Caco-2 (cell line): ENCODE measurements at regions not wholly inside any gene's neighbourhood (a gene's known extent, or its start where the extent isn't known, plus 50 kb on each side); places are given as distances from the start of the nearest gene placed in this dataset.

Experiments used
- BruUV-seq: library from RNA; stranded (reverse); fragments of 400-500 nt; replicated peaks from 2 replicates; lab custom pipeline; 2021; lab: Mats Ljungman, UMichigan
- CTCF ChIA-PET: fragments of 300-600 bp; sonication (Branson Sonifier 250); formaldehyde crosslinking; loops from one replicate; lab custom pipeline; 2022; ENCODE audit warnings: antibody characterized with exemption; lab: Charles Lee
- POLR2A ChIA-PET: fragments of 300-600 bp; sonication (Branson Sonifier 250); formaldehyde crosslinking; loops from one replicate; lab custom pipeline; 2022; ENCODE audit warnings: antibody characterized with exemption; lab: Charles Lee
- DNase-seq, 2 experiments: peaks; one replicate each; pipeline versions ENCODE4 v3.0.0 to v3.0.0-alpha.2; 2020 to 2022
- H3K27me3 ChIP-seq: replicated peaks from 2 replicates; pipeline ENCODE4 v1.6.0; 2011; ENCODE audit warnings: low read length; ENCODE audit not compliant: control insufficient read depth, insufficient read depth
- H3K36me3 ChIP-seq: 2 replicates; pipeline ENCODE4 v1.5.1; 2011; ENCODE audit warnings: low read length; ENCODE audit not compliant: control insufficient read depth, insufficient read depth
- H3K4me1 ChIP-seq: fragments of 250-450 bp; sonication (Bioruptor Pico); 2 replicates; pipeline ENCODE4 v1.5.1; 2020; ENCODE audit warnings: mild to moderate bottlenecking
- H3K4me3 ChIP-seq: 2 replicates; pipeline ENCODE4 v1.5.1; 2011; ENCODE audit warnings: low read depth, mild to moderate bottlenecking, control low read depth, low read length
- H3K9me3 ChIP-seq: fragments of 250-450 bp; sonication (Bioruptor Pico); 2 replicates; pipeline ENCODE4 v1.5.1; 2020; ENCODE audit warnings: mild to moderate bottlenecking, moderate library complexity
- H3K27ac Mint-ChIP-seq: one replicate; pipeline ENCODE4 v1.8.0; 2022; ENCODE audit warnings: mixed read lengths; ENCODE audit not compliant: unreplicated experiment
- H3K27me3 Mint-ChIP-seq: one replicate; pipeline ENCODE4 v1.8.0; 2022; ENCODE audit warnings: mixed read lengths; ENCODE audit not compliant: insufficient read depth, unreplicated experiment
- H3K36me3 Mint-ChIP-seq: one replicate; pipeline ENCODE4 v1.8.0; 2022; ENCODE audit warnings: mild to moderate bottlenecking, mixed read lengths; ENCODE audit not compliant: insufficient read depth, unreplicated experiment
- H3K4me1 Mint-ChIP-seq: one replicate; pipeline ENCODE4 v1.8.0; 2022; ENCODE audit warnings: low read depth, mixed read lengths; ENCODE audit not compliant: unreplicated experiment
- H3K4me3 Mint-ChIP-seq: one replicate; pipeline ENCODE4 v1.8.0; 2022; ENCODE audit warnings: mild to moderate bottlenecking, moderate library complexity, mixed read lengths; ENCODE audit not compliant: unreplicated experiment
- H3K9me3 Mint-ChIP-seq: one replicate; pipeline ENCODE4 v1.8.0; 2022; ENCODE audit warnings: mixed read lengths; ENCODE audit not compliant: unreplicated experiment
- intact Hi-C: fragments of 100-400 bp; cut with micrococcal nuclease; formaldehyde crosslinking; loops from one replicate; pipeline ENCODE4 v1.10.0; 2022; ENCODE audit not compliant: unreplicated experiment
- TF ChIP-seq, protein P1 (sequence below), 2 experiments: fragments of 200-600 bp in 1 of 2; IDR thresholded peaks; 1 replicate in 1 of 2; 2 replicates in 1 of 2; pipeline versions ENCODE4 v1.5.1 to v1.8.0; 2011 to 2022; ENCODE audit warnings: antibody characterized with exemption in 1 of 2, control low read depth in 1 of 2, inconsistent platforms in 1 of 2, low read depth in 1 of 2, low read length in 1 of 2, mild to moderate bottlenecking in 1 of 2, moderate library complexity in 1 of 2; ENCODE audit not compliant: insufficient read depth in 1 of 2, severe bottlenecking in 1 of 2, unreplicated experiment in 1 of 2

DNA sequence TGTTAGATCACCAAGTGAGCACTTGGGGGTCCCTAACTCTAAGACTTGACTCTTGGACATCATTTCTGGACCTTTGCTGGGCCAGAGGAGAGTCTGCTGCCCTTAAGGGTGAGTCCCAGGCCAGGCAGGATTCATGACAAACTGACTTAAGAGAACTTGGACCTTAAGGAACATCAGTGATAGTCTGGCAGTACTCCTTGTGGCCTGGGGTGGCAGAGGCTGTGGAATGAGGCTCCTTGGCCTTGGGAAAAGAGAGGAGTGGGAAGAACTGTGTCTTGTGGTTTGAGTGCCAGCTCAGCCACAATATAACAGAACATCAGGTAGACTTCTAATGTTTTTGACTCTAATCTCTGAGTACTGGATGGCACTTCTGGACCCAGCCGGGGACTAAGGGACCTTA, 478.7 kb downstream of the MEI4 start:
- peaks cover 34% of the 10 kb centered on the region for H3K9me3 Mint-ChIP-seq

DNA sequence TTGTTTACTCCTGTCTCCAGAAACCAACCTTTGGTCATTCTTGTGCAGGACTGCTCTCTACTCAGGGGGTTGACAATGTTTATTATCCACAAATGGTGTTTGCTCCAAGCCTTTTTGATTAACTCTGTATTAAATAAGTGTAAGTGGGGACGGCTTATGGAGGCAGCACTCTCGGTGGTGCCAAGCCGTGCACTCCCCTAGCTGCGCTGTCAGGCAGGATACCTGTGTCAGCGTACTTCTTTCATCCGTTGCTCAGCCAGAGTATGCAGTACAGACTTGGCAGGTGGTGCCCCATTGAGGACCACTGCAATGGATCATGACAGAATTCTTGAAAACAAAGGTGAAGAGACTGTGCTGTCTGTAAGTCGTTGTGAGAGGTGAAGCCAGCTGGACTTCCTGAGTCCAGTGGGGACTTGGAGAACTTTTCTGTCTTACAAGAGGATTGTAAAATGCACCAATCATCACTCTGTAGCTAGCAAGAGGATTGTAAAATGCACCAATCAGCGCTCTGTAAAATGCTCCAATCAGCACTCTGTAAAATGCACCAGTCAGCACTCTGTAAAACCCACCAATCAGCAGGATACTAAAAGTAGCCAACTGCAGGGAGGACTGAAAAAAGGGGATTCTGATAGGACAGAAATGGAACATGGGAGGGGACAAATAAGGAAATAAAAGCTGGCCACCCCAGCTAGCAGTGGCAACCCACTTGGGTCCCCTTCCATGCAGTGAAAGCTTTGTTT, 480.0 kb downstream of the MEI4 start:
- no TSS peak for BruUV-seq
- TF ChIP-seq, protein P1, sequence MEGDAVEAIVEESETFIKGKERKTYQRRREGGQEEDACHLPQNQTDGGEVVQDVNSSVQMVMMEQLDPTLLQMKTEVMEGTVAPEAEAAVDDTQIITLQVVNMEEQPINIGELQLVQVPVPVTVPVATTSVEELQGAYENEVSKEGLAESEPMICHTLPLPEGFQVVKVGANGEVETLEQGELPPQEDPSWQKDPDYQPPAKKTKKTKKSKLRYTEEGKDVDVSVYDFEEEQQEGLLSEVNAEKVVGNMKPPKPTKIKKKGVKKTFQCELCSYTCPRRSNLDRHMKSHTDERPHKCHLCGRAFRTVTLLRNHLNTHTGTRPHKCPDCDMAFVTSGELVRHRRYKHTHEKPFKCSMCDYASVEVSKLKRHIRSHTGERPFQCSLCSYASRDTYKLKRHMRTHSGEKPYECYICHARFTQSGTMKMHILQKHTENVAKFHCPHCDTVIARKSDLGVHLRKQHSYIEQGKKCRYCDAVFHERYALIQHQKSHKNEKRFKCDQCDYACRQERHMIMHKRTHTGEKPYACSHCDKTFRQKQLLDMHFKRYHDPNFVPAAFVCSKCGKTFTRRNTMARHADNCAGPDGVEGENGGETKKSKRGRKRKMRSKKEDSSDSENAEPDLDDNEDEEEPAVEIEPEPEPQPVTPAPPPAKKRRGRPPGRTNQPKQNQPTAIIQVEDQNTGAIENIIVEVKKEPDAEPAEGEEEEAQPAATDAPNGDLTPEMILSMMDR (IDR thresholded peaks at IDR 0.05; ENCODE audit: insufficient read depth in 1 of 2, low read depth in 1 of 2, low read length in 1 of 2, severe bottlenecking in 1 of 2, unreplicated experiment in 1 of 2), result no peak
- no peak overlapping the region for H3K4me3 ChIP-seq
- intact Hi-C loops, result loop anchor here (2.0 kb wide), 1 partner anchor 70 kb away; no protein-coding TSS in a partner anchor
- peaks cover 24% of the 10 kb centered on the region for H3K4me1 ChIP-seq
- peak overlapping the region; percentile 94 for H3K27ac Mint-ChIP-seq
- H3K36me3 ChIP-seq, result no peaks in the 10 kb centered on the region; the same call in 1 of the 2 replicates
- H3K27me3 ChIP-seq, result no peaks in the 10 kb centered on the region
- POLR2A ChIA-PET, result no interaction called here
- H3K36me3 Mint-ChIP-seq, result peaks cover 34% of the 10 kb centered on the region
- no peaks in the 10 kb centered on the region for H3K27me3 Mint-ChIP-seq
- peak overlapping the region; percentile 17 for H3K4me3 Mint-ChIP-seq
- H3K9me3 ChIP-seq, result peaks cover 41% of the 10 kb centered on the region
- peaks cover 32% of the 10 kb centered on the region for H3K9me3 Mint-ChIP-seq
- CTCF ChIA-PET, result no interaction called here
- peak; percentile 47 to 50 for DNase-seq
- H3K4me1 Mint-ChIP-seq, result peaks cover 15% of the 10 kb centered on the region

More for the DNA sequence above, 478.7 kb downstream of the MEI4 start:
- ChIA-PET POLR2A (no interaction called here), CTCF (no interaction called here)
- intact Hi-C loops, result no loop called here
- no peak overlapping the region for H3K4me3 ChIP-seq
- H3K4me1 ChIP-seq, result peaks cover 24% of the 10 kb centered on the region
- Mint-ChIP-seq H3K4me1 (peaks cover 15% of the 10 kb centered on the region), H3K27me3 (no peaks in the 10 kb centered on the region), H3K4me3 (peak overlapping the region; percentile 22), H3K36me3 (peaks cover 25% of the 10 kb centered on the region), H3K27ac (peak overlapping the region; percentile 94)
- no TSS peak for BruUV-seq
- TF ChIP-seq, protein P1 (IDR thresholded peaks at IDR 0.05; ENCODE audit: insufficient read depth in 1 of 2, low read depth in 1 of 2, low read length in 1 of 2, severe bottlenecking in 1 of 2, unreplicated experiment in 1 of 2), result no peak
- DNase-seq, result peak in 1 of 2 experiments; percentile 6
- H3K27me3 ChIP-seq, result no peaks in the 10 kb centered on the region
- no peaks in the 10 kb centered on the region; the same call in 1 of the 2 replicates for H3K36me3 ChIP-seq
- H3K9me3 ChIP-seq, result peaks cover 41% of the 10 kb centered on the region

DNA sequence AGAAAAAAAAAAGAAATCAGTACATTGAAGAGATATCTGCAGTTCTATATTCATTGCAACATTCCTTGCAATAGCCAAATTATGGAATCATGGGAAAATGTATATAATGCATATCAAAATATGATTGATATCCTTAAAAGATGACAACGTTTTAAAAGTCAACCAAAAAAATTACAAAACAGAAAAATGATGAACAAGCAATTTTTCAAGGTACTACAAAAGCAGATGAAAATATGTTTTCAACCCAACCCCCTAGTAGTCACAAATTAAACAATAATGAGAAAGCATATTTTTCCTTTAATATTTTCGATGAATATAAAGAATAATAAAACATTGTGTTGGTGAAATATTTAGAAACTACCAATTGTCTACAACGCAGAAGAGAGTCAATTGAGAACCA, 497.6 kb downstream of the MEI4 start:
- H3K4me3 Mint-ChIP-seq, result no peak overlapping the region
- Histone ChIP-seq H3K36me3 (no peaks in the 10 kb centered on the region), H3K4me3 (no peak overlapping the region), H3K9me3 (no peaks in the 10 kb centered on the region), H3K27me3 (no peaks in the 10 kb centered on the region), H3K4me1 (no peaks in the 10 kb centered on the region)
- H3K4me1 Mint-ChIP-seq, result no peaks in the 10 kb centered on the region
- no peak overlapping the region for H3K27ac Mint-ChIP-seq
- H3K9me3 Mint-ChIP-seq, result peaks cover 18% of the 10 kb centered on the region
- TF ChIP-seq, protein P1 (IDR thresholded peaks at IDR 0.05; ENCODE audit: insufficient read depth in 1 of 2, low read depth in 1 of 2, low read length in 1 of 2, severe bottlenecking in 1 of 2, unreplicated experiment in 1 of 2), result no peak
- no TSS peak for BruUV-seq
- POLR2A ChIA-PET, result no interaction called here
- CTCF ChIA-PET, result no interaction called here
- no peaks in the 10 kb centered on the region for H3K36me3 Mint-ChIP-seq
- intact Hi-C loops, result no loop called here
- DNase-seq, result no peak
- no peaks in the 10 kb centered on the region for H3K27me3 Mint-ChIP-seq
